Hepatocyte (in vitro differentiated cells): ENCODE measurements at regions not wholly inside any gene's neighbourhood (a gene's known extent, or its start where the extent isn't known, plus 50 kb on each side); places are given as distances from the start of the nearest gene placed in this dataset.

ENCODE experiments used
- DNase-seq: peaks from one replicate; pipeline ENCODE4 v3.0.0-alpha.2; 2016; ENCODE audit warnings: low spot score
- H2AFZ ChIP-seq: fragments of 200-600 bp; sonication (generic); 2 replicates; pipeline ENCODE4 v1.6.0; 2016; ENCODE audit warnings: antibody characterized with exemption, mild to moderate bottlenecking
- H3K27ac ChIP-seq: fragments of 200-600 bp; sonication (generic); 2 replicates; pipeline ENCODE4 v1.5.1; 2016; ENCODE audit warnings: mild to moderate bottlenecking
- H3K27me3 ChIP-seq: fragments of 200-600 bp; sonication (generic); 2 replicates; pipeline ENCODE4 v1.6.1; 2016
- H3K36me3 ChIP-seq: fragments of 200-600 bp; sonication (generic); replicated peaks from 2 replicates; pipeline ENCODE4 v1.5.1; 2016; ENCODE audit warnings: low read depth; ENCODE audit not compliant: insufficient read depth
- H3K4me1 ChIP-seq: fragments of 200-600 bp; sonication (generic); 2 replicates; pipeline ENCODE4 v1.5.1; 2016; ENCODE audit warnings: mild to moderate bottlenecking, moderate library complexity; ENCODE audit not compliant: insufficient read depth
- H3K4me2 ChIP-seq: fragments of 200-600 bp; sonication (generic); 2 replicates; pipeline ENCODE4 v1.6.0; 2016
- H3K4me3 ChIP-seq: fragments of 200-600 bp; sonication (generic); 2 replicates; pipeline ENCODE4 v1.5.1; 2016; ENCODE audit warnings: mild to moderate bottlenecking
- H3K79me2 ChIP-seq: fragments of 200-600 bp; sonication (generic); 2 replicates; pipeline ENCODE4 v1.6.0; 2017; ENCODE audit warnings: mild to moderate bottlenecking
- H3K9me2 ChIP-seq: fragments of 200-600 bp; sonication (generic); replicated peaks from 2 replicates; pipeline ENCODE4 v1.6.0; 2017; ENCODE audit warnings: mild to moderate bottlenecking; ENCODE audit not compliant: insufficient read depth
- H3K9me3 ChIP-seq: fragments of 200-600 bp; sonication (generic); 2 replicates; pipeline ENCODE4 v1.5.1; 2016; ENCODE audit warnings: low read depth, mild to moderate bottlenecking
- H4K20me1 ChIP-seq: fragments of 200-600 bp; sonication (generic); 2 replicates; pipeline ENCODE4 v1.6.0; 2016; ENCODE audit warnings: mild to moderate bottlenecking; ENCODE audit not compliant: insufficient read depth, poor library complexity, severe bottlenecking
- EZH2 ChIP-seq: fragments of 200-600 bp; sonication (generic); IDR thresholded peaks from 2 replicates; pipeline ENCODE4 v1.6.1; 2016; ENCODE audit warnings: antibody characterized with exemption, mild to moderate bottlenecking, borderline replicate concordance
- EZH2phosphoT487 ChIP-seq: fragments of 200-600 bp; sonication (generic); IDR thresholded peaks from one replicate; pipeline ENCODE4 v1.6.1; 2018; ENCODE audit warnings: antibody characterized with exemption, mild to moderate bottlenecking, low read depth, moderate library complexity; ENCODE audit not compliant: unreplicated experiment, severe bottlenecking
- WGBS: methylation state at CpG from one replicate; pipeline ENCODE4 v1.1.6; 2016; ENCODE audit warnings: low lambda C conversion rate; ENCODE audit errors: missing lambda C conversion rate; 5-methylcytosine and 5-hydroxymethylcytosine counted together
- TF ChIP-seq, protein P1 (sequence below): fragments of 200-600 bp; sonication (generic); IDR thresholded peaks from 2 replicates; pipeline ENCODE4 v1.5.1; 2016; ENCODE audit warnings: antibody characterized with exemption, mild to moderate bottlenecking; ENCODE audit not compliant: poor library complexity

DNA sequence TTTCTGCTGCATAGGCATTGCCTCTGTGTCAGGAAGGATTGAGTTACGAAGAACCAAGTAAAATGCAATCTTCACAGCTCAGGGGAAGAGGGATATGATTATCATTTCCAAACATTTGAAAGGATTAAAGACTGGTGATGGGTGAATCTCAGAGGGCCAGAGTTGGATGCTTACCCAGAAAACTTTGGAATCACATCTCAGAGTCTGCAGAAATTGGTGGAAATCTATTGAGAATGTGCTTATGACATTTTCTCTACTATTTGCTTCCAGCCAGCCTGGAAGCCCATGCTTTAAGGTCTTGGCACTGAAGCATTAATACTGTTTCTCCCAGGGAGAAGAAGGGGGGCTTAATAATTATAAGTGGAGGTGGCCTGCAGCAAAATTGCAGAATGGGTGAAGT is 1301.4 kb upstream of the PIK3C3 start:
- WGBS: 90% methylated on average over 1 of the region's 1 CpG
- no peaks in the 10 kb centered on the region for H3K4me1 ChIP-seq
- H3K9me2 ChIP-seq: no peaks in the 10 kb centered on the region
- H3K4me2 ChIP-seq: no peak overlapping the region
- H3K27ac ChIP-seq: no peak overlapping the region
- no peak overlapping the region for H3K4me3 ChIP-seq
- no peak overlapping the region for H2AFZ ChIP-seq
- no peaks in the 10 kb centered on the region for H3K79me2 ChIP-seq
- H3K9me3 ChIP-seq: no peaks in the 10 kb centered on the region
- no peak for TF ChIP-seq EZH2phosphoT487
- no peak for TF ChIP-seq EZH2
- TF ChIP-seq, protein P1, sequence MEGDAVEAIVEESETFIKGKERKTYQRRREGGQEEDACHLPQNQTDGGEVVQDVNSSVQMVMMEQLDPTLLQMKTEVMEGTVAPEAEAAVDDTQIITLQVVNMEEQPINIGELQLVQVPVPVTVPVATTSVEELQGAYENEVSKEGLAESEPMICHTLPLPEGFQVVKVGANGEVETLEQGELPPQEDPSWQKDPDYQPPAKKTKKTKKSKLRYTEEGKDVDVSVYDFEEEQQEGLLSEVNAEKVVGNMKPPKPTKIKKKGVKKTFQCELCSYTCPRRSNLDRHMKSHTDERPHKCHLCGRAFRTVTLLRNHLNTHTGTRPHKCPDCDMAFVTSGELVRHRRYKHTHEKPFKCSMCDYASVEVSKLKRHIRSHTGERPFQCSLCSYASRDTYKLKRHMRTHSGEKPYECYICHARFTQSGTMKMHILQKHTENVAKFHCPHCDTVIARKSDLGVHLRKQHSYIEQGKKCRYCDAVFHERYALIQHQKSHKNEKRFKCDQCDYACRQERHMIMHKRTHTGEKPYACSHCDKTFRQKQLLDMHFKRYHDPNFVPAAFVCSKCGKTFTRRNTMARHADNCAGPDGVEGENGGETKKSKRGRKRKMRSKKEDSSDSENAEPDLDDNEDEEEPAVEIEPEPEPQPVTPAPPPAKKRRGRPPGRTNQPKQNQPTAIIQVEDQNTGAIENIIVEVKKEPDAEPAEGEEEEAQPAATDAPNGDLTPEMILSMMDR: no peak
- H3K27me3 ChIP-seq: no peaks in the 10 kb centered on the region
- no peak for DNase-seq
- no peaks in the 10 kb centered on the region for H4K20me1 ChIP-seq
- H3K36me3 ChIP-seq: no peaks in the 10 kb centered on the region

DNA sequence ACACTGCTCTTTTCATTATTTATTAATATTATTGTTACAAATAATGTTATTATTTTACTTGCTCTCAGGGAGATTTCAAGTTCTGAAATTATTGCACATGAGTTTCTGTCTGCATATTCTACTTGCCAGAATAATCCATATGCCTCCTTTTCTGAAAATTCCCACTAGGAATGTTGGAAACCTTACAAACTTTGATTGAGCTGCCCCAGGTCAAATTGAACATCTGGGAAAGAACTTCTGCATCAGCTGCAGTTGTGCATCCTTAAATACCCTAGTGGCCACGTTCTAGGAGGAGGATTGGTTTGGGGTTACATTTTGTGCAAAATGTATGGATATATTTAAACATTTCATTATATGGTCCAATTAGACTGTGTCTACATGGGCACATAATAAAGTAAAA is 1302.7 kb upstream of the PIK3C3 start:
- Histone ChIP-seq H3K4me1 (no peaks in the 10 kb centered on the region), H3K9me3 (no peaks in the 10 kb centered on the region), H3K27me3 (no peaks in the 10 kb centered on the region), H3K79me2 (no peaks in the 10 kb centered on the region), H3K4me2 (no peak overlapping the region), H3K27ac (no peak overlapping the region), H3K9me2 (no peaks in the 10 kb centered on the region), H3K4me3 (no peak overlapping the region), H4K20me1 (no peaks in the 10 kb centered on the region), H3K36me3 (no peaks in the 10 kb centered on the region), H2AFZ (no peak overlapping the region)
- whole genome bisulfite sequencing: 50% methylated on average over 1 of the region's 1 CpG
- DNase-seq: no peak
- TF ChIP-seq, protein P1: no peak
- TF ChIP-seq EZH2phosphoT487: no peak
- TF ChIP-seq EZH2: no peak

DNA sequence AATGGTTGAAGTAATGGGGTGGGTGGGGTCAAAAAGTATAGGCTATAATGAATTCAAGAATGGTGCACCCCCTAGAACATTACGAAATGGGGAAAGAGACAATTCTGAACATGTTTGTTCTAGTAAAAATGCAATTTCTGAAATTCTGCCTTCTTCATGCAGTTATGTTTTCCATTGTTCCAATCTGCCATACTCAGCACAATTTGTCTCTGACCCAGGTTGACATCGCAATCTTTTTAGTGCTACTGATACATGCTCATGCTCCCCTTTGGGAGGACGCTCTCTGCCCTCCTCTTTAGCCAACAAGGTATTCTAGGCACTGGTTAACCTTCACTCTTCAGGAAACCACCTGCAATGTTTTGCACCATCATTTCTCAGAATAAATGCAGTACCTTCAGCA is 1303.9 kb upstream of the PIK3C3 start:
- no peaks in the 10 kb centered on the region for H3K36me3 ChIP-seq
- no peak overlapping the region for H2AFZ ChIP-seq
- no peaks in the 10 kb centered on the region for H3K9me3 ChIP-seq
- no peaks in the 10 kb centered on the region for H3K4me1 ChIP-seq
- no peak for DNase-seq
- H3K27ac ChIP-seq: no peak overlapping the region
- no peaks in the 10 kb centered on the region for H4K20me1 ChIP-seq
- TF ChIP-seq, protein P1: no peak
- TF ChIP-seq EZH2: no peak
- TF ChIP-seq EZH2phosphoT487: no peak
- H3K27me3 ChIP-seq: no peaks in the 10 kb centered on the region
- 92% methylated on average over 3 of the region's 3 CpGs for WGBS
- H3K4me3 ChIP-seq: no peak overlapping the region
- H3K9me2 ChIP-seq: no peaks in the 10 kb centered on the region
- H3K4me2 ChIP-seq: no peak overlapping the region
- no peaks in the 10 kb centered on the region for H3K79me2 ChIP-seq

- H3K9me2 ChIP-seq: no peaks in the 10 kb centered on the region
- no peak overlapping the region for H2AFZ ChIP-seq
- no peak overlapping the region for H3K4me3 ChIP-seq
- H3K9me3 ChIP-seq: no peaks in the 10 kb centered on the region
- H3K27ac ChIP-seq: no peak overlapping the region
- 87% methylated on average over 4 of the region's 4 CpGs for WGBS
- H3K36me3 ChIP-seq: no peaks in the 10 kb centered on the region
- no peaks in the 10 kb centered on the region for H3K4me1 ChIP-seq
- DNase-seq: no peak
- no peaks in the 10 kb centered on the region for H4K20me1 ChIP-seq
- H3K79me2 ChIP-seq: no peaks in the 10 kb centered on the region
- H3K27me3 ChIP-seq: no peaks in the 10 kb centered on the region
- TF ChIP-seq, protein P1: no peak
- TF ChIP-seq EZH2 (no peak), EZH2phosphoT487 (no peak)
- H3K4me2 ChIP-seq: no peak overlapping the region
Measured at GRCh38 chr18:40642692-40643229, 1312.3 kb upstream of the PIK3C3 start.
